ENCODE measurements at regions not wholly inside any gene's neighbourhood (a gene's known extent, or its start where the extent isn't known, plus 50 kb on each side); places are given as distances from the start of the nearest gene placed in this dataset.

GRCh38 chr1:34478515-34479076 lies 276.3 kb upstream of the GJB5 start:
- H3K36me3 ChIP-seq (ENCODE audit: control insufficient read depth, insufficient read depth, low read length) = no peaks in the 10 kb centered on the region
- H3K27ac ChIP-seq (ENCODE audit: low read depth, low read length) = no peak overlapping the region
- no peaks in the 10 kb centered on the region for H3K27me3 ChIP-seq (ENCODE audit: control insufficient read depth, insufficient read depth, low read length)
- H3K4me1 ChIP-seq (ENCODE audit: control insufficient read depth, insufficient read depth, low read length) = no peaks in the 10 kb centered on the region
- no peaks in the 10 kb centered on the region for H3K9me3 ChIP-seq (ENCODE audit: control insufficient read depth, insufficient read depth, low read length)
- no peak overlapping the region for H3K9ac ChIP-seq (ENCODE audit: low read depth, low read length)
- no peak overlapping the region for H3K4me3 ChIP-seq (ENCODE audit: low read depth, low read length)

- no peak overlapping the region for H3K27ac ChIP-seq (ENCODE audit: low read depth, low read length)
- H3K4me3 ChIP-seq (ENCODE audit: low read depth, low read length) = no peak overlapping the region
- no peaks in the 10 kb centered on the region for H3K27me3 ChIP-seq (ENCODE audit: control insufficient read depth, insufficient read depth, low read length)
- no peaks in the 10 kb centered on the region for H3K4me1 ChIP-seq (ENCODE audit: control insufficient read depth, insufficient read depth, low read length)
- no peak overlapping the region for H3K9ac ChIP-seq (ENCODE audit: low read depth, low read length)
- H3K9me3 ChIP-seq (ENCODE audit: control insufficient read depth, insufficient read depth, low read length) = no peaks in the 10 kb centered on the region
- no peaks in the 10 kb centered on the region for H3K36me3 ChIP-seq (ENCODE audit: control insufficient read depth, insufficient read depth, low read length)
Measured at GRCh38 chr1:34479731-34480130, 275.1 kb upstream of the GJB5 start.

- Histone ChIP-seq H3K9ac (ENCODE audit: low read depth, low read length) (no peak overlapping the region), H3K36me3 (ENCODE audit: control insufficient read depth, insufficient read depth, low read length) (no peaks in the 10 kb centered on the region), H3K4me3 (ENCODE audit: low read depth, low read length) (no peak overlapping the region), H3K9me3 (ENCODE audit: control insufficient read depth, insufficient read depth, low read length) (peaks cover 13% of the 10 kb centered on the region), H3K4me1 (ENCODE audit: control insufficient read depth, insufficient read depth, low read length) (no peaks in the 10 kb centered on the region), H3K27ac (ENCODE audit: low read depth, low read length) (no peak overlapping the region), H3K27me3 (ENCODE audit: control insufficient read depth, insufficient read depth, low read length) (no peaks in the 10 kb centered on the region)
Measured at GRCh38 chr1:34488080-34488708, 266.7 kb upstream of the GJB5 start.

DNA sequence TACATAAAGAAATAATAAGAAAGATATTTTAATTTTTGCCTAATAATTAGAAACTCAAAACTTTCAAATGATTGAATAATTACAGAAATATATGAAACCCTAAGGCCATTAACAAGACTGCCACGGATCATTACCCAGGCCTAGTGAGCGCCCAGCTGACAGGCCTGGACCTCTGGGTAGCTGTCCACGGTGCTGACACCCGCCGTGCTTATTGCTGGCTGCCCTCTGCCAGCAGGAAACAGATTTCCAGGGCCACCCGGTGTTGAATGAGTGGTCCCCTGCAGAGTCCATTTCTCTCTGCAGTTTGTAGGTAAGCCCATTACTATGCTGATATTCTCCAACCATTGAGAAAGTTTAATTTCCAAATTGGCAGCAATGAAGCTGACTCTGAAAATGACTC lies 254.4 kb upstream of the GJB5 start:
- Histone ChIP-seq H3K9me3 (ENCODE audit: control insufficient read depth, insufficient read depth, low read length) (no peaks in the 10 kb centered on the region), H3K4me3 (ENCODE audit: low read depth, low read length) (no peak overlapping the region), H3K36me3 (ENCODE audit: control insufficient read depth, insufficient read depth, low read length) (no peaks in the 10 kb centered on the region), H3K9ac (ENCODE audit: low read depth, low read length) (no peak overlapping the region), H3K27me3 (ENCODE audit: control insufficient read depth, insufficient read depth, low read length) (no peaks in the 10 kb centered on the region), H3K4me1 (ENCODE audit: control insufficient read depth, insufficient read depth, low read length) (no peaks in the 10 kb centered on the region), H3K27ac (ENCODE audit: low read depth, low read length) (no peak overlapping the region)

DNA sequence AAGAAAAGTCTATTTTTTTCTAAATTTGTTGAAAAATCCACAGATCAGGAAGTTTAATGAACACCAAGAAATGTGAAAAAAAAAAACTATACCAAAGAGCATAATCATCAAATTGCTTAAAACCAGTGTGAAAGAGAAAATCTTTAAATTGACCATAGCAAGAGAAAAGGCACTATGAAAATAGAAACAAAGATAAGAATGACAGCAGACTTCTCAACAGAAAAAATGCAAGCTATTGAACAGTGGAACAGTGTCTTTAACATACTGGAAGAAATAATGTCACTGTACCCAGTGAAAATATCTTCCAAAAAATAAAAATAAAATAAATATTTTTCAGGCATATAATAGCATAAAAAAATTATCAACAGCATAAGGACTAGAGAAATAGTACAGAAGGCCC lies 243.0 kb upstream of the GJB5 start:
- H3K27me3 ChIP-seq (ENCODE audit: control insufficient read depth, insufficient read depth, low read length) = no peaks in the 10 kb centered on the region
- no peak overlapping the region for H3K4me3 ChIP-seq (ENCODE audit: low read depth, low read length)
- H3K27ac ChIP-seq (ENCODE audit: low read depth, low read length) = no peak overlapping the region
- H3K36me3 ChIP-seq (ENCODE audit: control insufficient read depth, insufficient read depth, low read length) = no peaks in the 10 kb centered on the region
- H3K9ac ChIP-seq (ENCODE audit: low read depth, low read length) = no peak overlapping the region
- no peaks in the 10 kb centered on the region for H3K4me1 ChIP-seq (ENCODE audit: control insufficient read depth, insufficient read depth, low read length)
- H3K9me3 ChIP-seq (ENCODE audit: control insufficient read depth, insufficient read depth, low read length) = peaks cover 28% of the 10 kb centered on the region

DNA sequence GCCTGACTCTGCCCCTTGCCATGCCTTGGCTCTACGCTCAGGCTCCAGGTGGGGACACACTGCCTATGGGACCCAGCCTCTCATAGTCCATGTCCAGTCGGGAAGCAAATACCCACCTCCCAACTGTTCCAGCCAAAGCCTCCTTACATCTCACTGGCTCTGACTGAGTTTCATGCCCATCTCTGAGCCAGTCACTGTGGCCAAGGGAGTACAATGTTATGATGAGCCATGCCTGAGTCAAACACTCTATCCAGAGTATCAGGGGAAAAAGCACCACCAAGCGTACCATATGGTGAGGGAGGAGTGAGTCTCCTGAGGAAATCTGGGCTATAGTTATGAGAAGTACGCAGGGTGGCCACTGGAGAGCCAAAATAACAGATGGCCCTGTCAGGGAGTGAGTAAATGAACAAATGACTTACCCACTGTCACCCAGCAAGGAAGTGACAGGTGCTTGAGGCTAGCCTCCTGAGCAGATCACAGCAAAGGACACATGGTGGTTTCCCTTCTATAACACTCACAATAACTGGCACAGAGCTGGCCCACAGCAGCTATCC lies 236.6 kb upstream of the GJB5 start:
- H3K36me3 ChIP-seq (ENCODE audit: control insufficient read depth, insufficient read depth, low read length) = no peaks in the 10 kb centered on the region
- H3K4me3 ChIP-seq (ENCODE audit: low read depth, low read length) = no peak overlapping the region
- no peaks in the 10 kb centered on the region for H3K4me1 ChIP-seq (ENCODE audit: control insufficient read depth, insufficient read depth, low read length)
- H3K9me3 ChIP-seq (ENCODE audit: control insufficient read depth, insufficient read depth, low read length) = no peaks in the 10 kb centered on the region
- H3K27ac ChIP-seq (ENCODE audit: low read depth, low read length) = no peak overlapping the region
- no peak overlapping the region for H3K9ac ChIP-seq (ENCODE audit: low read depth, low read length)
- no peaks in the 10 kb centered on the region for H3K27me3 ChIP-seq (ENCODE audit: control insufficient read depth, insufficient read depth, low read length)

DNA sequence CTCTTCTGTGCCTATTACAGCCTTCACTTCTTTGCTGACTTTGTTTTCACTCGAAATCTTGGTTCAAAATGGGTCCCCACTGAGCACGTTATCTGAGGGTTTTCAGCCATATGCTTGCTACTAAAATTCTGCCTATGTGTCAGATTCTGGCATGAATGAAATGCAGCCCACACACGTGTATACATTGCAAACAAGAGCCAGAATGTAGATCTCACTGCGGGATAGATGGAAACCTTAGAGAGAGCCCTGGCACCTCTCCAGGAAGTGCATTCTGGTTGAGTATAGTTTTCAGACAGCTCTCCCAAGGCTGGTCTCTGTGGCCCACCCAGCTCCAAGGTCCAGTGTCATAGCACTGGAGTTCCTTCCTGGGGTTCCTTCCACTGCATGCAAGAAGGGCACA lies 234.7 kb upstream of the GJB5 start:
- no peaks in the 10 kb centered on the region for H3K36me3 ChIP-seq (ENCODE audit: control insufficient read depth, insufficient read depth, low read length)
- no peak overlapping the region for H3K4me3 ChIP-seq (ENCODE audit: low read depth, low read length)
- H3K9me3 ChIP-seq (ENCODE audit: control insufficient read depth, insufficient read depth, low read length) = no peaks in the 10 kb centered on the region
- H3K9ac ChIP-seq (ENCODE audit: low read depth, low read length) = no peak overlapping the region
- H3K4me1 ChIP-seq (ENCODE audit: control insufficient read depth, insufficient read depth, low read length) = no peaks in the 10 kb centered on the region
- H3K27me3 ChIP-seq (ENCODE audit: control insufficient read depth, insufficient read depth, low read length) = no peaks in the 10 kb centered on the region
- H3K27ac ChIP-seq (ENCODE audit: low read depth, low read length) = no peak overlapping the region

GRCh38 chr1:34524783-34525182 lies 230.1 kb upstream of the GJB5 start:
- H3K36me3 ChIP-seq (ENCODE audit: control insufficient read depth, insufficient read depth, low read length) = no peaks in the 10 kb centered on the region
- H3K9ac ChIP-seq (ENCODE audit: low read depth, low read length) = no peak overlapping the region
- no peak overlapping the region for H3K4me3 ChIP-seq (ENCODE audit: low read depth, low read length)
- H3K27me3 ChIP-seq (ENCODE audit: control insufficient read depth, insufficient read depth, low read length) = no peaks in the 10 kb centered on the region
- no peaks in the 10 kb centered on the region for H3K9me3 ChIP-seq (ENCODE audit: control insufficient read depth, insufficient read depth, low read length)
- no peak overlapping the region for H3K27ac ChIP-seq (ENCODE audit: low read depth, low read length)
- no peaks in the 10 kb centered on the region for H3K4me1 ChIP-seq (ENCODE audit: control insufficient read depth, insufficient read depth, low read length)

DNA sequence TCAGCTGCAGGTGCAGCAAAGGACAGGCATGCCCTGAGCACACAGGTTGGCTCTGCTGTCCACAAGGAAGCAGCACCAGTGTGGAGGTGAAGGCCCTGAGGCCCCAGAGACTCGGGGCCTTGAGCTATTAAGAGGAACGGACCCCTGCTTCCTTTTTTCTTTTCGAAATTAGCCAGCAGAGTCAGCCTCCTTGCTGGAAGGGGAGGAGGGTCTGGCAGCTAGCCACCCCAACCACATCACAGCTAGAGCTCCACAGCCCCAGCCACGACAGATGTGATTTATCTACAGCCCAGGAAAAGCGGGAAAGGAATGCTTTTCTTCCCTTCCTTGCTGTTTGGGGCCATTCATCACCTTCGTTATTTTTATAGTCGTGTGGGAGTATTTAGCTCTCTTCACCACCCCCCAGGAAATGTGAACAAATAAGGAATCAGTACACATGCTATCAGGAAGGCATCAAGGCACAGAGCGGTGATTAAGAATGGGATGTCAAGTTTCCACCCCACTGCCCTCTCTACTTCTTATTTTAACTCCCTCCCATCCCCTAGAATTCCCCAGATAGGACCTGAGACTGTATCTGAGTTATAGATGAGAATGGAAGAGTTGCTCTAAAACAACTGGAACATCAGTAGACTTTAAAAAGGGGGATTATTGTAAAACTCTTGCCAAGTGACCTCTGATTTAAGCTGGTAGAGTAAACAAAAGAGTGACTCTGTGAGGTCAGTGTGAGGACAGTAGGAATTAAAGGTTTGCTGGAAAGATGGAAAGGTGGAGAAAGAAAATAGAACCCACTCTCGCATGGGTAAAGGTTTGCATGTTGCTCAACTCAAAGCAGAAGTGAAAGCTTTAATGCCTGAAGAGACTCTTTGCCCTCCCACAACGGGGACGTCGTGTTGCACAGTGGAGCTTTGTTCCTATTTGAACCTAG lies 224.7 kb upstream of the GJB5 start:
- Histone ChIP-seq H3K36me3 (ENCODE audit: control insufficient read depth, insufficient read depth, low read length) (no peaks in the 10 kb centered on the region), H3K4me1 (ENCODE audit: control insufficient read depth, insufficient read depth, low read length) (no peaks in the 10 kb centered on the region), H3K9me3 (ENCODE audit: control insufficient read depth, insufficient read depth, low read length) (no peaks in the 10 kb centered on the region), H3K27me3 (ENCODE audit: control insufficient read depth, insufficient read depth, low read length) (no peaks in the 10 kb centered on the region), H3K9ac (ENCODE audit: low read depth, low read length) (no peak overlapping the region), H3K27ac (ENCODE audit: low read depth, low read length) (no peak overlapping the region), H3K4me3 (ENCODE audit: low read depth, low read length) (no peak overlapping the region)

DNA sequence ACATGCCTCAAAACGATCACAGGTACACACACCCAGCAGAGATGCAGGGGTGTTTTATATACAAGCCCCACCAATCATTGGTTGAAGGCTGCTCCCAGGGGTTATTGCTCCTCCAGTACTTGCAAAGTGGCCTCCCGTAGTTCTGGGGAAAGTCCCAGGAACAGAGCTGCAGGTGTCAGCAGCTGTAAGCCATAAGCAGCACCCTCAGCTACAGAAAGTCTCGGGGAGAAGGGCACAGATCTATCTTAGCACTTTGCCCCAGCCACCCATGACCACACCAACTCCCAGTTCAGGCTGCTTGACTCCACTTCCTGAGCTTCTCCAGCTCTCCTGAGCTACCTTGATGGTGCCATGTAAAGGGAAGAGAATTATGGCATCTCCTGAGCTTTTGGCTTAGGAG lies 222.7 kb upstream of the GJB5 start:
- Histone ChIP-seq H3K4me1 (ENCODE audit: control insufficient read depth, insufficient read depth, low read length) (no peaks in the 10 kb centered on the region), H3K27me3 (ENCODE audit: control insufficient read depth, insufficient read depth, low read length) (no peaks in the 10 kb centered on the region), H3K36me3 (ENCODE audit: control insufficient read depth, insufficient read depth, low read length) (no peaks in the 10 kb centered on the region), H3K4me3 (ENCODE audit: low read depth, low read length) (no peak overlapping the region), H3K27ac (ENCODE audit: low read depth, low read length) (no peak overlapping the region), H3K9ac (ENCODE audit: low read depth, low read length) (no peak overlapping the region), H3K9me3 (ENCODE audit: control insufficient read depth, insufficient read depth, low read length) (no peaks in the 10 kb centered on the region)

GRCh38 chr1:34538481-34538880 lies 216.4 kb upstream of the GJB5 start:
- H3K4me1 ChIP-seq (ENCODE audit: control insufficient read depth, insufficient read depth, low read length) = no peaks in the 10 kb centered on the region
- H3K4me3 ChIP-seq (ENCODE audit: low read depth, low read length) = no peak overlapping the region
- no peak overlapping the region for H3K9ac ChIP-seq (ENCODE audit: low read depth, low read length)

More at GRCh38 chr1:34538481-34538880, 216.4 kb upstream of the GJB5 start:
- H3K36me3 ChIP-seq (ENCODE audit: control insufficient read depth, insufficient read depth, low read length) = no peaks in the 10 kb centered on the region
- H3K9me3 ChIP-seq (ENCODE audit: control insufficient read depth, insufficient read depth, low read length) = no peaks in the 10 kb centered on the region
- H3K27ac ChIP-seq (ENCODE audit: low read depth, low read length) = no peak overlapping the region
- no peaks in the 10 kb centered on the region for H3K27me3 ChIP-seq (ENCODE audit: control insufficient read depth, insufficient read depth, low read length)

All from HUES48 (cell line).